Sciatic nerve (tissue), 2 donors: ENCODE measurements at regions not wholly inside any gene's neighbourhood (a gene's known extent, or its start where the extent isn't known, plus 50 kb on each side); places are given as distances from the start of the nearest gene placed in this dataset.

Experiments
- ATAC-seq: fragments of 200-7000 bp; cut with Tn5 transposase; one replicate; pipeline ENCODE4 v1.9.1; 2020; ENCODE audit warnings: mild to moderate bottlenecking, moderate library complexity
- DNase-seq: peaks from one replicate; pipeline ENCODE4 v3.0.0-alpha.2; 2020; ENCODE audit warnings: low spot score
- intact Hi-C: fragments of 100-400 bp; cut with DNase I; formaldehyde crosslinking; loops from one replicate; pipeline ENCODE4 v1.14.2; 2022
- donor health status: DM: no; HTN: no; CAD: no.
- donor health status: DM: no; HTN: no; CAD: no.

DNA sequence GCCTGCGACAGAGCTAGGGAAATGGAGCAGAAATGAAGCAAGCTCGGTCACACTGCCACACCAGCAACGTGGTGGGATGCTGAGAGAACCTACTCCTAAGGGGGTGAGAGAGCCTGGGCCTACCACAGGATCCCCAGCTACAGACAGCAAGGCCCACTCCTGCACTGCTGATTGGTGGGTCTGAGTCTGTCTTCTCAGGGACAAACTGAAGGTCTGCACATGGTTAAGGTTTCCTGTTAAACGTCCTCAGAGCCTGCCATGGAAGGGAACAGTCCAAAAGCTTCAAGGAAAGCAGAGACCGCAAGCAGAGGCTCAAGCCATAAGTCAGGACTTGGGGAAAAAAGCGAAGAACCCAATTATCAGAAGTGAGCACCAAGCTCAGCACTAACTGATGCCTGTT is 53.5 kb upstream of the MED4 start:
- DNase-seq (no peak), ATAC-seq (no peak)
- intact Hi-C loops: no loop called here

DNA sequence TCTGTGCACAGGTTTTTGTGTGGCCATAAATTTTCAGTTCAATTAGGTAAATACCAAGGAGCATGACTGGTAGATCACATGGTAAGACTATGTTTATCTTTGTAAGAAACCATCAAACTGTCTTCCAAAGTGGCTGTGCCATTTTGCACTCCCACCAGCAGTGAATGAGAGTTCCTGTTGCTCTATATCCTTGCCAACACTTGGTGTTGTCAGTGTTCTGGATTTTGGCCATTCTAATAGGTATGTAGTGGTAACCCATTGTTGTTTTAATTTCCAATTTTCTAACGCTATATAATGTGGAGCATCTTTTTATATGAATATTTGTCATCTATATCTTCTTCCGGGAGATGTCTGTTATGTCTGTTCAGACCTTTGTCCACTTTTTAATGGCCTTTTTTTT is 51.7 kb upstream of the MED4 start:
- DNase-seq (no peak), ATAC-seq (no peak)
- intact Hi-C loops: no loop called here

DNA sequence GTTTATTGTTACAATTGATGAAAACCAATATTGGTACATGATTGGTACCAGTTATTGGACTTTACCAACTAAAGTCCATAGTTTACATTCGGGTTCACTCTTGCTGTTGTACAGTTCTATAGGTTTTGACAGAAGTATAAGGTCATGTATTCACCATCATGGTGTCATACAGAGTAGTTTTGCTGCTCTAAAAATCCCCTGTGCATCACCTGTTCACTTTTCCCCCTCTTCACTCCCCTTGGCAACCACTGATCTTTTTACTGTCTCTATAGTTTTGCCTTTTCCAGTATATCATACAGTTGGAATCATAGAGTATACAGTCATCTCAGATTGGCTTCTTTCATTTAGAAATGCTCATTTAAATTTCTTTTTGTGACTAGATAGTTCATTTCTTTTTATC is 51.2 kb upstream of the MED4 start:
- ATAC-seq: no peak
- no peak for DNase-seq
- intact Hi-C loops: no loop called here
